ENCODE measurements at regions not wholly inside any gene's neighbourhood (a gene's known extent, or its start where the extent isn't known, plus 50 kb on each side); places are given as distances from the start of the nearest gene placed in this dataset.

DNA sequence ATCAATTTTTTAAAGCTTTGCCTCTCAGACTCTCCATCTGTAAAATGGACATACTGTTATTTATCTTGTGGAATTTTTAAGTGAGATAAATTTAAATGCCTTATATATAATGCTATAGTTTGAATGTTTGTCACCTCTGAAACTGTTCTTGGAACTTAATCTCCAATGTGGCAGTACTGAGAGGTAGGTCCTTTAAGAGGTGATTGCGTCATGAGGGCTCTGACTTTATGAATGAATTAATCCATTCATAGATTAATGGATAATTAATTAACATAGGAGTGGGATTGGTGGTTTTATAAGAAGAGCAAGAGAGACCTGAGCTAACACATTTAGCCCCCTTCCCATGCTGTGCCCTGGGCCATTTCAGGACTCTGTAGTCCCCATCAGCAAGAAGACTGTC lies 326.3 kb upstream of the TSHZ2 start:
- TF ChIP-seq EP300 (IDR thresholded peaks at IDR 0.05) (no peak), POLR2AphosphoS5 (IDR thresholded peaks at IDR 0.05) (no peak), POLR2A (IDR thresholded peaks at IDR 0.05) (no peak)
- TF ChIP-seq, protein P1, sequence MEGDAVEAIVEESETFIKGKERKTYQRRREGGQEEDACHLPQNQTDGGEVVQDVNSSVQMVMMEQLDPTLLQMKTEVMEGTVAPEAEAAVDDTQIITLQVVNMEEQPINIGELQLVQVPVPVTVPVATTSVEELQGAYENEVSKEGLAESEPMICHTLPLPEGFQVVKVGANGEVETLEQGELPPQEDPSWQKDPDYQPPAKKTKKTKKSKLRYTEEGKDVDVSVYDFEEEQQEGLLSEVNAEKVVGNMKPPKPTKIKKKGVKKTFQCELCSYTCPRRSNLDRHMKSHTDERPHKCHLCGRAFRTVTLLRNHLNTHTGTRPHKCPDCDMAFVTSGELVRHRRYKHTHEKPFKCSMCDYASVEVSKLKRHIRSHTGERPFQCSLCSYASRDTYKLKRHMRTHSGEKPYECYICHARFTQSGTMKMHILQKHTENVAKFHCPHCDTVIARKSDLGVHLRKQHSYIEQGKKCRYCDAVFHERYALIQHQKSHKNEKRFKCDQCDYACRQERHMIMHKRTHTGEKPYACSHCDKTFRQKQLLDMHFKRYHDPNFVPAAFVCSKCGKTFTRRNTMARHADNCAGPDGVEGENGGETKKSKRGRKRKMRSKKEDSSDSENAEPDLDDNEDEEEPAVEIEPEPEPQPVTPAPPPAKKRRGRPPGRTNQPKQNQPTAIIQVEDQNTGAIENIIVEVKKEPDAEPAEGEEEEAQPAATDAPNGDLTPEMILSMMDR (IDR thresholded peaks at IDR 0.05) = no peak
